Right lobe of liver (tissue), 4 donors: ENCODE measurements at regions not wholly inside any gene's neighbourhood (a gene's known extent, or its start where the extent isn't known, plus 50 kb on each side); places are given as distances from the start of the nearest gene placed in this dataset.

Experiments used
- POLR2A ChIP-seq: fragments of 450-650 bp; IDR thresholded peaks from one replicate; pipeline ENCODE4 v1.6.1; 2017; ENCODE audit warnings: antibody characterized with exemption, mild to moderate bottlenecking
- TF ChIP-seq, protein P1 (sequence below), 4 donors: fragments of 200-600 bp in 3 of 4; fragments of 450-650 bp in 1 of 4; IDR thresholded peaks; one replicate each; pipeline versions ENCODE4 v1.5.1 to v1.8.0; 2016 to 2022; ENCODE audit warnings: antibody characterized with exemption in 4 of 4, mild to moderate bottlenecking in 2 of 4
- donor health status: DM: no; HTN: no; CAD: no.
- donor health status: DM: no; HTN: no; CAD: no.
- donor health status: DM: no; HTN: yes; CAD: no.

DNA sequence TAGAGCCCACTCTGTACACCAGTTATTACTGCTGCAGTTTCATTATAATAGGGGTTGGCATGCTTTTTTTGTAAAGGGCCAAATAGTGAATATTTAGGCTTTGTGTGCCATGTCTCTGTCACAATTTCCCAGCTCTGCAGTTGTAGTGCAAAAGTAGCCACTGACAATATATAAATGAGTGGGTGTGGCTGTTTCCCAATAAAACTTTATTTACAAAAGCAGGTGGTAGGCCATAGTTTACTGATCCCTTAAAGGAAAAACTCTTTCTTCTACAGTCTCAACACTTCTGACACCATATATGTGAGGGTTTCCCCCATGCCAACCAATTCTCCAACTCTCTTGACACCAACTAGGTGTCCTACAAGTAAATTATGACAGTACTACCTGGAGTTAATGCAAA is 110.2 kb upstream of the NAP1L1 start:
- TF ChIP-seq, protein P1, sequence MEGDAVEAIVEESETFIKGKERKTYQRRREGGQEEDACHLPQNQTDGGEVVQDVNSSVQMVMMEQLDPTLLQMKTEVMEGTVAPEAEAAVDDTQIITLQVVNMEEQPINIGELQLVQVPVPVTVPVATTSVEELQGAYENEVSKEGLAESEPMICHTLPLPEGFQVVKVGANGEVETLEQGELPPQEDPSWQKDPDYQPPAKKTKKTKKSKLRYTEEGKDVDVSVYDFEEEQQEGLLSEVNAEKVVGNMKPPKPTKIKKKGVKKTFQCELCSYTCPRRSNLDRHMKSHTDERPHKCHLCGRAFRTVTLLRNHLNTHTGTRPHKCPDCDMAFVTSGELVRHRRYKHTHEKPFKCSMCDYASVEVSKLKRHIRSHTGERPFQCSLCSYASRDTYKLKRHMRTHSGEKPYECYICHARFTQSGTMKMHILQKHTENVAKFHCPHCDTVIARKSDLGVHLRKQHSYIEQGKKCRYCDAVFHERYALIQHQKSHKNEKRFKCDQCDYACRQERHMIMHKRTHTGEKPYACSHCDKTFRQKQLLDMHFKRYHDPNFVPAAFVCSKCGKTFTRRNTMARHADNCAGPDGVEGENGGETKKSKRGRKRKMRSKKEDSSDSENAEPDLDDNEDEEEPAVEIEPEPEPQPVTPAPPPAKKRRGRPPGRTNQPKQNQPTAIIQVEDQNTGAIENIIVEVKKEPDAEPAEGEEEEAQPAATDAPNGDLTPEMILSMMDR (IDR thresholded peaks at IDR 0.05), result no peak
- no peak for TF ChIP-seq POLR2A
